Esophagus squamous epithelium (tissue), 5 donors: ENCODE measurements at regions not wholly inside any gene's neighbourhood (a gene's known extent, or its start where the extent isn't known, plus 50 kb on each side); places are given as distances from the start of the nearest gene placed in this dataset.

Experiments
- DNase-seq: peaks from one replicate; lab custom pipeline; 2025; lab: John Stamatoyannopoulos, UW
- H3K27ac ChIP-seq, 4 donors: fragments of 200-600 bp; sonication (generic); one replicate each; pipeline ENCODE4 v1.5.1; 2016 to 2019; ENCODE audit warnings: mild to moderate bottlenecking in 1 of 4
- H3K27me3 ChIP-seq, 4 donors: fragments of 200-600 bp; sonication (generic); 1 replicate in 3 of 4; 2 replicates in 1 of 4; pipeline versions ENCODE4 v1.5.1 to v1.6.0; 2017 to 2021; ENCODE audit warnings: antibody characterized with exemption in 1 of 4
- H3K36me3 ChIP-seq, 3 donors: fragments of 200-600 bp; sonication (generic); one replicate each; pipeline ENCODE4 v1.5.1; 2016 to 2019
- H3K4me1 ChIP-seq, 3 donors: fragments of 200-600 bp; sonication (generic); one replicate each; pipeline ENCODE4 v1.5.1; 2017 to 2019
- H3K4me3 ChIP-seq, 4 donors: fragments of 200-600 bp; sonication (generic); 1 replicate in 3 of 4; 2 replicates in 1 of 4; pipeline ENCODE4 v1.5.1; 2016 to 2019; ENCODE audit warnings: mild to moderate bottlenecking in 2 of 4, moderate library complexity in 1 of 4
- H3K9me3 ChIP-seq, 3 donors: fragments of 200-600 bp; sonication (generic); one replicate each; pipeline ENCODE4 v1.5.1; 2016 to 2019
- CTCF ChIP-seq, 6 experiments: fragments of 450-650 bp in 4 of 6; fragments of 200-600 bp in 2 of 6; sonication (generic) in 2 of 6; IDR thresholded peaks; one replicate each; pipeline ENCODE4 v1.5.1; 2016 to 2019; ENCODE audit warnings: antibody characterized with exemption in 6 of 6, mild to moderate bottlenecking in 4 of 6, moderate library complexity in 4 of 6
- POLR2A ChIP-seq, 4 donors: fragments of 450-650 bp; IDR thresholded peaks; one replicate each; pipeline ENCODE4 v1.6.1; 2017; ENCODE audit warnings: antibody characterized with exemption in 4 of 4, mild to moderate bottlenecking in 4 of 4, moderate library complexity in 3 of 4
- WGBS, 2 donors: methylation state at CpG; one replicate each; pipeline ENCODE4 v1.1.5; 2018; 5-methylcytosine and 5-hydroxymethylcytosine counted together
- intact Hi-C: fragments of 100-400 bp; cut with DNase I; formaldehyde crosslinking; loops from one replicate; pipeline ENCODE4 v1.15.0; 2022
- donor health status: DM: yes; HTN: yes; CAD: no.

GRCh38 chr6:143591441-143591840 lies 79.9 kb upstream of the FUCA2 start:
- intact Hi-C loops: no loop called here
- Histone ChIP-seq H3K36me3 (no peaks in the 10 kb centered on the region), H3K27me3 (no peaks in the 10 kb centered on the region), H3K9me3 (no peaks in the 10 kb centered on the region), H3K4me1 (peaks cover 0 to 21% (median 20%) of the 10 kb centered on the region in 3 donors), H3K4me3 (no peak overlapping the region), H3K27ac (no peak overlapping the region)
- WGBS, 2 donors: 94 to 100% methylated on average over 3 to 4 of the region's 4 CpGs
- DNase-seq: no peak
- TF ChIP-seq POLR2A (IDR thresholded peaks at IDR 0.05) (no peak), CTCF (IDR thresholded peaks at IDR 0.05) (no peak)

GRCh38 chr6:143589162-143589561 lies 77.6 kb upstream of the FUCA2 start:
- intact Hi-C loops: no loop called here
- Histone ChIP-seq H3K27ac (no peak overlapping the region), H3K4me1 (peaks cover 0 to under 1% (median 0%) of the 10 kb centered on the region in 3 donors), H3K4me3 (no peak overlapping the region), H3K9me3 (no peaks in the 10 kb centered on the region), H3K27me3 (no peaks in the 10 kb centered on the region), H3K36me3 (no peaks in the 10 kb centered on the region)
- no peak for DNase-seq
- TF ChIP-seq CTCF (IDR thresholded peaks at IDR 0.05): no peak
- no peak for TF ChIP-seq POLR2A (IDR thresholded peaks at IDR 0.05)
- WGBS, 2 donors: 83 to 92% methylated on average over 4 of the region's 4 CpGs

- intact Hi-C loops: no loop called here
- WGBS, 2 donors: 89 to 98% methylated on average over 6 of the region's 6 CpGs
- H3K9me3 ChIP-seq: no peaks in the 10 kb centered on the region
- no peak for DNase-seq
- H3K4me1 ChIP-seq: peaks cover 0 to 7% (median 0%) of the 10 kb centered on the region in 3 donors
- no peaks in the 10 kb centered on the region for H3K27me3 ChIP-seq
- no peaks in the 10 kb centered on the region for H3K36me3 ChIP-seq
- no peak overlapping the region for H3K4me3 ChIP-seq
- H3K27ac ChIP-seq: no peak overlapping the region
- TF ChIP-seq CTCF (IDR thresholded peaks at IDR 0.05) (no peak), POLR2A (IDR thresholded peaks at IDR 0.05) (no peak)
These were observed 75.0 kb upstream of the FUCA2 start for GRCh38 chr6:143586557-143586956.

GRCh38 chr6:143585716-143586115 lies 74.2 kb upstream of the FUCA2 start:
- no peak for DNase-seq
- Histone ChIP-seq H3K4me1 (peaks cover 0 to 7% (median 0%) of the 10 kb centered on the region in 3 donors), H3K4me3 (no peak overlapping the region), H3K27me3 (no peaks in the 10 kb centered on the region), H3K9me3 (no peaks in the 10 kb centered on the region), H3K36me3 (no peaks in the 10 kb centered on the region), H3K27ac (no peak overlapping the region)
- 88 to 90% methylated on average over 4 of the region's 4 CpGs for WGBS, 2 donors
- TF ChIP-seq POLR2A (IDR thresholded peaks at IDR 0.05) (no peak), CTCF (IDR thresholded peaks at IDR 0.05) (no peak)
- intact Hi-C loops: no loop called here

GRCh38 chr6:143585241-143585640 lies 73.7 kb upstream of the FUCA2 start:
- no peak for DNase-seq
- intact Hi-C loops: no loop called here
- Histone ChIP-seq H3K4me1 (peaks cover 0 to 7% (median 0%) of the 10 kb centered on the region in 3 donors), H3K4me3 (no peak overlapping the region), H3K36me3 (no peaks in the 10 kb centered on the region), H3K27me3 (no peaks in the 10 kb centered on the region), H3K9me3 (no peaks in the 10 kb centered on the region), H3K27ac (no peak overlapping the region)
- WGBS, 2 donors: 86 to 100% methylated on average over 1 of the region's 1 CpG
- TF ChIP-seq POLR2A (IDR thresholded peaks at IDR 0.05): no peak
- TF ChIP-seq CTCF (IDR thresholded peaks at IDR 0.05): no peak
